GM18868 (cell line): ENCODE measurements at regions not wholly inside any gene's neighbourhood (a gene's known extent, or its start where the extent isn't known, plus 50 kb on each side); places are given as distances from the start of the nearest gene placed in this dataset.
A peak's percentile ranks its signal among the peaks of the same experiment; 100 is the strongest.

Source experiments
- ATAC-seq: cut with Tn5 transposase; IDR thresholded peaks from one replicate; pipeline ENCODE4 v1.9.1; 2021; ENCODE audit warnings: mild to moderate bottlenecking, moderate library complexity; ENCODE audit not compliant: unreplicated experiment

DNA sequence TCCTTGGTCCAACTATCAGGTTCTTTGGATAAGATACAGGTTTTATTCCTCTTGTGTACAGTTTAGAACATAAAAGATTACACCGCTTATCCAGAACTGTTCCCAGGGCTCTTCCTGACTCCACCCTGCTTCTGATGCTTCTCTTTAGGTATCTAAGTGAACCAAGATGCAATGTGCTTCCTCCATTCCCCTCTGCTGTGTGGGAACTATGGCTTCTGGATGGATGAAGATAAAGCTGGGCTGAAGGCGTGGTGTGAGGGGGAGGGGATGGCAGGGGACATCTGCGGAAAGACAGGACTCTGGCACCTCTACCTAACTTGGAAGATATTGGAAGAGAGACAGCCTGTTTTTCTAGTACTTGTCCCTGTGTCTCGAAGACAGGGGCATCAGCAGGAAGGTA is 209.9 kb upstream of the TBX20 start:
- ATAC-seq: no peak

- no peak for ATAC-seq
Measured at GRCh38 chr7:35463176-35463700, 209.3 kb upstream of the TBX20 start.

DNA sequence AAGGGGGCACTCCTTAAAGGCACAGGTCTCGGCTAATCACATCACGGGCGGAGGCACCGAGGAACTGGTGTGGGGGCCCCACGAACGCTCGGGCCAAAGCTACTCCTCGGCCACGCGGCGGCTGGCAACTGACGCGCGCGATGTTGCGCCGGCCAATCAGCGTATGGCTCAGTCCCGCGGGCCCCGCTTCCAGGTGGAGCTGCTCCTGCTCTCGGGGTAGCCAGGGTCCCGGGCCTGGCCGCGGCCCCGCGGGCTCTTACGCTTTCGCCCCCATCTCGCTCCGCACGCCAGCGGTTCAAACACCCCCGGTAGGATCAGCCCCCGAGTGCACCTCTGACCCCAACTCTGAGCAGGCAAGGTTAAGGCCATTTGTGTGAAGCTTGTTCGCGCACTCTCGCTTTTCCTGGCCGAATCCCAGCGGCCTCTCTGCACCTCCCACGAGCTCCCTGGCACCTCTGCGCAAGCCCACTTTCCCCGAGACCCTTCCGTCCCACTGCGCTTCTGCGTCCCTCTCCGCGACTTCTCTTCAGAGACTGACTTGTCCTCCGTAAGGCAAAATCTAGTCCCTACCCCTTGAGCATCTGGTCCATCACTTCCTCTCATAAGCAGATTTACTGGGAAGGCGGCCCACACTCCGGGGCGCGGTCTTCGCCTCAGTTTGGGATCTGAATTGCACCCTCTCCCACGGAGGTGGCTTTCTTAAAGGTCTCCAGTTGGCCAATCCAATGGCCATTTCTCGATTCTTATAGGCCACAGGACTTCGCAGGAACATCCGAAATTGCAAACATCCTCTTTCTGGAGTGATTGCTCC is 200.9 kb upstream of the TBX20 start:
- ATAC-seq: no peak

DNA sequence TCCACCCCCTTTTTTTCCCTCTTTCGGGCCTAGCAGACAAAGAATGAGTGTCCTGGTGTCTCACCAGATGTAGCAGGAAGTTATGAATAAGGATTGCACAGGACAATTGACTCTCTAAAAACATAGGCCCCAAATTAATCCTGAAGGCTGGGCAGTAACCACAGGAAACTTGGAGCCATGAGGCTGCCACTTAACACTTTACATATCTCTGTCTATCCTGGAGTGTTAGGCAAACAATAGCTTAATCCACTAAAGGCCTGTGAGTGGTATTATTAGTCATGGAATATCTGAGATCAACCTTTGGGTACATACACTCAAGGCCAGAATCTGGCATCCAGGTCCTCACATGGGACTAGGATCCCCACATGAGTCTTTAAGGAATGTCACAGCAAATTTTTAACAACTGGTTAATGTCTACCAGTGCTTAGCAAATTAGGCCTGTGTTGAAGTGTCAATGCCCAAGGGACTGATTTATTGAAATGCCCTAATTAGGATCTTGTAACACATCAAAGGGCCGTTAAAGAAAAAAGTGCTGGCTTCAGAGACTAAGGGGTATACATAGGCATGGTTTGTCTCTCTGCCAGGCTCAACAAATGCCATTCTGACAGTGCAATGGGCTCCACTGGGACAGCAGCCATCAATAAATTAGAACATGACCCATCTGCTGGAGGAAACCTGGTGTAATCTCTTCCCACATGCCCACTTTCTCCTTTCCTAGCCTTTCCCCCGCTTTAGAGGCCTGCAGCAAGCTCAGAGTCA is 196.7 kb upstream of the TBX20 start:
- ATAC-seq: no peak

GRCh38 chr7:35448486-35448885 is 194.6 kb upstream of the TBX20 start:
- no peak for ATAC-seq

DNA sequence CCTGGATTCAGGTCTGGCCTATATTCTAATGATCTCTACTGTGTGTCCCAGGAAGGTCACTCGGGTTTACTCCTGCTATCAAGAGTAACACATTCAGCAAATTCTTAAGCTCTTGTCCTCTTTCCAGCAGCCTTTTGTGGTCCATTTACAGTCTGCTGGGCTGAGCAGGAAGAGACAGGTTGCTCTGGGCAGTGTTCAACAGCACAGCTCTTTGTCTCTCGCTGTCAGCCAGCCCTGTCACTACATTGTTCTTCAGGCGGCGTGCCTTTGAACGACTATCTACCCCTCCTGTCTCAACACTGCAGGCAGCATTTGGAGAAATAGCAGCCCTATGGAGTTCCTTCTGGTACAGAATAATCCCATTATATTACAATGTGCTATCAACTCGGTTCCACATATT is 192.2 kb upstream of the TBX20 start:
- no peak for ATAC-seq

DNA sequence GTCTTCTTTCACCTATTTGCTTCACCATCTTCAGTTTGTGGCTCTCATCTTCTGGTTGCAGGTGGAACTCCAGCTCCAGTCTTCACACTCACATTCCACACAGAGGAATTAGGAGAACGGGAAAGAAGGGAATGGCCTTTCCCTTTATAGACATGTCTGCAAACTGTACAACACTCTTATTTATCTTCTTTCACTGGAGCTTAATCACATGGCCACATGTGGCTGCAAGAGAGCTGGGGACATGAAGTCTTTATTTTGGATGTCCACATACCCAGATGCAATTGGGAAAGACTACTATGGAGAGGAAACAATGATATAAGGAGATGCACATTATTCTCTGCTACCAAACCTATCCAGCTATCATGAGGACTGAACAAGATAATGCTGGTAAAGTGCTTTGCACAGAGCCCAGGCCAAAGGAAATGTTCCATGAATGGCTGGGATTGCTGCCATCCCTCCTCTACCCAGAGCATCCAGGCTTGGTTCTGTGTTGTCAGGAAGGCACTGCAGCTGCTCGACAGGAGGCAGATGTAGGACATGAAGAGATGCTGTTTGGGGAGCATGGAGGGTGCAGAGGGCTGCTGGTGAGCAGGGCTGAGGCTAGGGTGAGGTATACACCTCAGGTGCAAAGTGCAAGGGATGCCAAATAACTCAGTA is 183.8 kb upstream of the TBX20 start:
- no peak for ATAC-seq

GRCh38 chr7:35436452-35436851 is 182.6 kb upstream of the TBX20 start:
- no peak for ATAC-seq

- ATAC-seq: no peak
Measured at GRCh38 chr7:35430547-35431153, 176.8 kb upstream of the TBX20 start.

DNA sequence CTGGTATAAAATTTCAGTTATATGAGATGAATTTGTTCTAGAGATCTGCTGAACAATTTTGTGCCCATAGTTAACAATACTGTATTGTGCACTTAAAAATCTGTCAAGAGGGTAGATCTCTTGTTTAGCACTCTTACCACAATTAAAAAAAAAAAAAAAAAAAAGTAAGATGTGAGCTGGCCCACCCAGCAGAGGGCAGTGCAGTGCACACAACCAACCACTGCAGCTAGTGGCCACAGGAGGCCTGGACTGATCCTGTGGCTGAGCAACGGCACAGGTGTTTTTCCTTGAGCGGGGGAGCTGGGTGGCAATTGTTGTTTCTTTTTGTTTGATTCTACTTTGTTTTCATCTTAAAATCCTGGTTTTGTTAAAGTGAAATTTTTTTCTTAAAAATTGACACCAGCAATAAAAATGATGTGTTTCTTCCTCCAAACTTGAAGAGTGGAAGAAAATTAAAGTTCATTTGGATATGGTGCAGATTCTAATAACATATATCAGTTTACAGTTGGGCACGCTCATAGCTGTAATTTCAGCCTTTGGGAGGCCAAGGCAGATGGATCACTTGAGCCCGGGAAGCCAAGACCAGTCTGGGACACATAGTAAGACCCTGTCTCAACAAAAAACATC is 171.1 kb upstream of the TBX20 start:
- peak; percentile 80 for ATAC-seq

DNA sequence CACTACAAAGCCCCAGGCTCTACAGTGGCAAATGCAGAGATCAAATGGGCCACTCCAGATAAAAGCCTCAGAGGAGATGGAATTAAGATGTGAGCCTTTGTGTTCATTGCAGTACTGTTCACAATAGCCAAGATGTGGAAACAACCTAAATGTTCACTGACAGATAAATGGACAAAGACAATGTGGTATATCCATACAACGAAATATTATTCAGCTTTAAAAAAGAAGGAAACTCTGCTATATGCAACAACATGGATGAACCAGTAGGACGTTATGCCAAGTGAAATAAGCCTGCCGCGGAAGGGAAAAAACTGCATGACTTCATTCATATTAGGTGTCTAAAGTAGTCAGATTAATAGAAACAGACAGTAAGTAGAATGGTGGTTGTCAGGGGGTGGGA is 170.5 kb upstream of the TBX20 start:
- no peak for ATAC-seq

DNA sequence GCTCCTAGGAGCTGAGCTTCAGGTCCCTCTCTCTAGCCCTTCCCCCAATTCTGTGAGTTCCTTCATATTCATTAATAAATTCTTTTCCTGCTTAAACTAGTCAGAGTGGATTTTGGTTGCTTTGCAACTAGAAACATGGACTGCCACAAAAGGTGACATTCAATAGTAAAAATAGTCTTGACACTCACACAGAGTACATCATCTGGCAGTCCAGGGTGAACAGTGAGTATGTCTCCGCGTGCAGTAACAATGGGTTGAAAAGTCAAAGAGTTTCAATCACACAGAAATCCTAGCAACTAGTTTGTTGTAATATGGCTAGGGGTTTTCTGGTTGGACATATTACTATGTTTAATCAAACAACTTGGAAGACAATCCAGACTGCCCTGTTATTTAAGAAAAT is 168.8 kb upstream of the TBX20 start:
- no peak for ATAC-seq

DNA sequence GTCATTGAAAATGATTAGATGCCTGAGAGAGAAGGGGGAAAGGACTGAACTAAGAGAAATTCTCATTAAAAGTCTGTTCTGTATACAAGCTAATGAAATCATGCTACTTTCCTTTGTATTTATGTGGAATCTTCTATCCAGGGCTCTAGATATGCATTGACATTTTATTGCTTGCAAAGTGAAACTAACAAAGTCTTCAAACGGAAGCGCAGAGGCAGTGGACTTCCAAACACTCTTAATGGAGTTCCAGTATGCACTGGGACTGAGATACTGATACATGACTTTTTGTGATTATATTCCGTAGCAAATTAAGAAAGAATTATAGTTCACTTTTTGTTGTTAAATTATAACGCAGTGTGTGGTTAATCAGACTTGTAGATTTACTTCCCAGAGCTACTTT is 166.8 kb upstream of the TBX20 start:
- no peak for ATAC-seq

DNA sequence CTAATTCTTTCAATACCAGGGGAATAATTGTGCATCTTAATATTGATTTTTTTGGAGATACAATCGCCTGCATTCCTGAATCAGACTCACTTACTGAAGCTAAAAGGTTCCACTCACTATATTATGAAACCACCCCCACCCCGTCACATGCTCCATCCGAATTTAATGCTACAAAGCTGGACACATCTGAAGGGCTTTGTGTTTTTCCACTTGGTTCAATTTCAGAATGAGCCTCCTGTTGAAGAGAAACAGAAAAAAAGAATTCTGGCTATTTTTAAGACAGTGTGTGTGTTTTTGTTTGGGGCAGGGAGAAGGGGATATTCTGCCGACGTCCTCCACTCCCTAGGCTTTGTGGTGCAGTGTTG is 165.5 kb upstream of the TBX20 start:
- ATAC-seq: no peak

- no peak for ATAC-seq
Measured at GRCh38 chr7:35418716-35419390, 165.0 kb upstream of the TBX20 start.

DNA sequence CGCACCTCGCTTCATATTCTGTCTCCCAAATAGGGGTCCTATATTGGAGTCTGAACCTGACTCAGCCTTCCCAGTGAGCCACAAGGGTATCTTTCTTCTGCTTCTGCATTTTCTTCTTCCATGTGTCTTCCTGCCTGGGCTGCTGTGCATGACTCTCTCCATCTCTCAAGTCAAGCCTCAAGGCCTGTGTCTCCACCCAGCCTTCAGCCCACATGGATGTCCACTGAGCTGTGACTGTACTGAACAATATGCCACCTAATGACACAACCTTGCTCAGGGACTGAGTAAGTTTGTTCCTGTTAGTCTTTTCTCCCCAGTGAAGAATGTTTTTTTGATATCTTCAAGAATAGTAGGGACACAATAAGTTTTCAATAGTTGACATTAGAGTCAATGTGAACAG is 162.7 kb upstream of the TBX20 start:
- no peak for ATAC-seq

DNA sequence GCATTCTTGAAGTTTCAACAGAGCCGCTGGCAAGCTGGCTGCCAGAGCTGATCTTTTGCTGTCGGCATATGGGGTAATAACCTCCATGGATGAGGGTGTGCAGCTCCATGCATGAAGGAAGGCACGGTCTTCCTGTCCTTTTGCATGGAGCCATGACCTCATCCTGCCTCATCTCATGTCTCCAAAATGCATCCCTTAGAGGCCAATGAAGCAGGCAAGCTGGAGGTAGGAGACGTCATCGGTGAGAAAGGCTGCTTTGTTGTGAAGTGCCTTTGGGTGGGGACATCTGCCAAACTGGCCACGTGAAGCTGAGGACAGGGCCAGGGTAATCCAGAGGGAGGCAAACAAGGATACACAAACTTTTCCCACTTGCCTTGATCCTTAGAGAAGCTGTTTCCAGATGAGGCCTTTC is 161.5 kb upstream of the TBX20 start:
- ATAC-seq: no peak

DNA sequence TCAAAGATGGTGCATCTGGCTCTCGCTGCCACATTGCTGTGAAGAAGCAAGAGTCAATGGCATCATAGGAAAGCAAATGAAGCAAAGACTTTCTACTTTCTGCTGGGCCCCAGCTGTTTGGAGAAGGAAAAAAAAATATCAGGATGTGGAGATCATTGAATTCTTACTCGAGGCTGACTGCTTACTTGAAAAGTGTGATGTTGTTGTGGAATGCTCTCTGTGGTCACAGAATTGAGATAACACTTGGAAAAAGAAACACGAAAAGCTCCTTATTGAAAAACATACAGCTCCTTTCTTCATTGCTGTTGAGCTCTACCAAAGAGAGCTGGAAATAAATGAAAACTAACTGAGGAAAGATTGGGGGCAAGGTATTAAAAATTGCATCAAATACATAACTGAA is 157.4 kb upstream of the TBX20 start:
- no peak for ATAC-seq

DNA sequence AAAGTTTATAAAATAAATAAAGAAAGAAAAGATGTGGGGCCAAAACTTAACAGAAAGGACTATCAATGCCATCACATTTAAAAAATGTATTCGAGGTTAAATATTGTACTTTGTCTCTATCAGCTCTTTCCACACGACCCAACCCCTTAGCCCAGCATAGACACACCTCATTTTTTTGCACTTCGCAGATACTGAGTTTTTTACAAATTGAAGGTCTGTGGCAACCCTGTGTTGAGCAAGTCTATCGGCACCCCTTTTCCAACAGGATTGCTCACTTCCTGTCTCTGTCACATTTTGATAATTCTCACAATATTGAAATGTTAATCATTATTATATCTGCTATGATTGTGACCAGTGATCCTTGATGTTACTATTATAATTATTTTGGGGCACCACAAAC is 151.6 kb upstream of the TBX20 start:
- ATAC-seq: no peak

GRCh38 chr7:35401217-35401879 is 147.4 kb upstream of the TBX20 start:
- no peak for ATAC-seq
